GM12872 (cell line): ENCODE measurements at regions not wholly inside any gene's neighbourhood (a gene's known extent, or its start where the extent isn't known, plus 50 kb on each side); places are given as distances from the start of the nearest gene placed in this dataset.

Source experiments
- CTCF ChIP-seq: IDR thresholded peaks from 3 replicates; pipeline ENCODE4 v1.5.1; 2011; ENCODE audit warnings: low read depth, mild to moderate bottlenecking, low read length, moderate library complexity; ENCODE audit not compliant: insufficient read depth

GRCh38 chr22:49632199-49633009 is 195.3 kb downstream of the BRD1 start:
- TF ChIP-seq CTCF = peak; percentile 39; the same call in 1 of the 3 replicates

GRCh38 chr22:49630448-49630946 is 197.2 kb downstream of the BRD1 start:
- no peak for TF ChIP-seq CTCF

DNA sequence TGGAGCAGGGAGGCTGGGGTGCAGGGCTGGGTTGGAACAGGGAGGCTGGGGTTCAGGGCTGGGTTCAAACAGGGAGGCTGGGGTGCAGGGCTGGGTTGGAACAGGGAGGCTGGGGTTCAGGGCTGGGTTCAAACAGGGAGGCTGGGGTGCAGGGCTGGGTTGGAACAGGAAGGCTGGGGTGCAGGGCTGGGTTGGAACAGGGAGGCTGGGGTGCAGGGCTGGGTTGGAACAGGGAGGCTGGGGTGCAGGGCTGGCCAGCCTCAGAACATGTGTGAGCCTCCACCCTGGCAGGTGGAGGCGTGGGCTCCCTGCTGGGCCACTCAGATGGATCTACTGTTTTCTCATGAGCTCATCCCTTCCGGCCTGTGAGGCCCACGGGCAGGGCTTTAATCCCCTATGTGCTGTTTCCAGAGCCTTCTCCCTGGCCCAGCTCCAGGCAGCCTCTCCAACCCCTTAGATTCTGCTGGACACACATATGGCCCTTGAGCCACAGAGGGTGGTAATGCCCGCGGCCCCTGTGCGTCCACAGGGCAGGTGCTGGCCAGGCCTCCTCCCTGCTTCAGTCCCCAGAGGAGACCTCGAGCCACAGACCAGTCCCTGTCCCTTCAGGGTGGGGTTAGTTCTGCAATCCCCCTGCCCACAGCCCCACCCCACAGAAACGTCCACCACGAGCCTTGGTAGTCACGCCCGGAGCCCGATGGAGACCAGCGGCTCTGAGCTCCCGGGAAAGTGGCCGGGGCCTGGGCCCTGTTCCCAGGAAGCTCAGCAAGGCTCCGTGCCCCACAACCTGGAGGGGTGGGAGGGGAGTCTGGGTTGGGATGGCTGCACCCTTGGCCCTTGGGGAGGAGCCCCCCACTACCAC is 197.9 kb downstream of the BRD1 start:
- TF ChIP-seq CTCF = no peak

DNA sequence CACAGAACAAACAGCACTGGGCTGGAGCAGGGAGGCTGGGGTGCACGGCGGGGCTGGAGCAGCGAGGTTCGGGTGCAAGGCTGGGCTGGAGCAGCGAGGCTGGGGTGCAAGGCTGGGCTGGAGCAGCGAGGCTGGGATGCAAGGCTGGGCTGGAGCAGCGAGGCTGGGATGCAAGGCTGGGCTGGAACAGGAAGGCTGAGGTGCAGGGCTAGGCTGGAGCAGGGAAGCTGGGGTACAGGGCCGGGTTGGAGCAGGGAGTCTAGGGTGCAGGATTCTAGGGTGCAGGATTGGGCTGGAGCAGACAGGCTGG is 198.5 kb downstream of the BRD1 start:
- no peak for TF ChIP-seq CTCF

GRCh38 chr22:49628391-49629260 is 199.0 kb downstream of the BRD1 start:
- no peak for TF ChIP-seq CTCF

DNA sequence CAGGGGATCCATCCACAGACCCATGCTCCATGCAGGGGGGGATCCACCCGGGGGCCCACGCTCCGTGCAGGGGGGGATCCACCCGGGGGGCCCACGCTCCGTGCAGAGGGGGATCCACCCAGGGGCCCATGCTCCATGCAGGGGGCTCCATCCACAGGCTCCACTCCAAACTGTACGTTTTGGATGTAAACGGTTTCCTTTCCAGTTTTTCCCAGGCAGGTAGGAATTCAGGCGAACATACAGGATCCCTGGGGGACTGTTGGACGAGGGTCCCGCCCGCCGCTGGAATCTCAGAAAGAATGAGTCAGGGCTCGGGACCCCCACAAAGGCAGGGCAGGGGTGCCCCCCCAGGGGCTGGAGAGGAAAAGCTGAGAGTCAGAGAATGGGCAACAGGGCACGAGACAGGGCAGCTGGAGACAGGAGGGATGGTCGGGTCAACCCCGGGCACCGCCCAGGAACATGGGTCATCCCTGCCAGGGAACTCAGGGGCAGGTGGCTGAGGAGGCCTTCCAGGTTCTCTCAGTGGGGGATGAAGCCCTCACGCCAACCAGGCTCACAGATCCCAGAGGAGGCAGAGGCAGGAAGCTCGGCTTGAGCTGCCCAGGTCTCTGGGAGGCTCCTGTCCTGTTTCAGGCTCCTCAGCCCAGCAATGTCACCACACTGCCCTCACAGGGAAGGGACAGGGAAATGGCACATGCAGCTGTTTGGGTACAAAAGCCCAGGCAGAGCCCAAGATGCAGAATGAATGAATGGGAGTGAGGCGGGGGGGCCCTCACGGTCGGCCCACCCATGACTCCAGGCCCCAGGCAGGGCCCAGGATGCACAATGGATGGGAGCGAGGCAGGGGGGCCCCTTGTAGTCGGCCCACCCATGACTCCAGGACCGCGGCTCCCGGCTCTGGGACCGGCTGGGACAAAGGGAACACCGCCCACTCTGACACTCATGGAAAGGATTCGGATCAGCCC is 200.2 kb downstream of the BRD1 start:
- TF ChIP-seq CTCF = no peak
